K562 (cell line): ENCODE measurements at regions not wholly inside any gene's neighbourhood (a gene's known extent, or its start where the extent isn't known, plus 50 kb on each side); places are given as distances from the start of the nearest gene placed in this dataset.

Source experiments
- ATF3 ChIP-seq, 2 experiments: fragments of 450-650 bp in 1 of 2; sonication (generic) in 1 of 2; formaldehyde crosslinking in 1 of 2; IDR thresholded peaks in 1 of 2; conservative IDR thresholded peaks in 1 of 2; 2 replicates each; pipeline versions ENCODE4 v1.6.1 to v1.8.1; 2016 to 2023; ENCODE audit warnings: mild to moderate bottlenecking in 2 of 2, moderate library complexity in 2 of 2, inconsistent platforms in 1 of 2, missing genetic modification reagents in 1 of 2
- CREB1 ChIP-seq, 2 experiments: sonication (generic) in 1 of 2; formaldehyde crosslinking in 1 of 2; IDR thresholded peaks; 2 replicates each; pipeline versions ENCODE4 v1.6.1 to v1.8.0; 2012 to 2022; ENCODE audit warnings: inconsistent platforms in 1 of 2, mild to moderate bottlenecking in 1 of 2, missing genetic modification reagents in 1 of 2, moderate library complexity in 1 of 2
- FOXP4 ChIP-seq: sonication (generic); formaldehyde crosslinking; IDR thresholded peaks from 2 replicates; pipeline ENCODE4 v1.8.0; 2022; ENCODE audit warnings: mild to moderate bottlenecking, missing genetic modification reagents, borderline replicate concordance
- HCFC1 ChIP-seq: IDR thresholded peaks from 2 replicates; pipeline ENCODE4 v1.6.1; 2012; ENCODE audit warnings: low read depth, low read length, improper control_type of control experiment
- JUND ChIP-seq, 2 experiments: IDR thresholded peaks; 2 replicates in 1 of 2; 3 replicates in 1 of 2; pipeline ENCODE4 v1.6.1; 2011; ENCODE audit warnings: borderline replicate concordance in 2 of 2, low read depth in 2 of 2, low read length in 2 of 2, improper control_type of control experiment in 1 of 2, missing biosample characterization in 1 of 2, missing genetic modification characterization in 1 of 2, missing genetic modification reagents in 1 of 2
- KLF1 ChIP-seq: fragments of 450-650 bp; IDR thresholded peaks from 2 replicates; pipeline ENCODE4 v1.6.1; 2016; ENCODE audit warnings: missing genetic modification characterization, missing compliant biosample characterization
- MXI1 ChIP-seq: IDR thresholded peaks from 2 replicates; pipeline ENCODE4 v1.6.1; 2011; ENCODE audit warnings: low read depth, mild to moderate bottlenecking, improper control_type of control experiment, low read length
- PKNOX1 ChIP-seq: fragments of 450-650 bp; IDR thresholded peaks from 2 replicates; pipeline ENCODE4 v1.6.1; 2016
- TSHZ1 ChIP-seq: fragments of 250-450 bp; sonication (Bioruptor Pico); IDR thresholded peaks from 2 replicates; pipeline ENCODE4 v1.4.0; 2020; ENCODE audit warnings: mild to moderate bottlenecking, moderate library complexity

- TF ChIP-seq JUND (IDR thresholded peaks at IDR 0.05; ENCODE audit: borderline replicate concordance, low read depth, low read length) (no peak), JUND (tag; IDR thresholded peaks at IDR 0.05; ENCODE audit: borderline replicate concordance, low read depth, low read length) (no peak), HCFC1 (no peak), FOXP4 (CRISPR knock-in tag) (no peak), CREB1 (IDR thresholded peaks at IDR 0.05) (no peak), CREB1 (CRISPR knock-in tag; IDR thresholded peaks at IDR 0.05) (no peak), TSHZ1 (CRISPR knock-in tag) (no peak), MXI1 (no peak), KLF1 (tag) (no peak), PKNOX1 (no peak), ATF3 (IDR thresholded peaks at IDR 0.05) (no peak), ATF3 (CRISPR knock-in tag; conservative IDR thresholded peaks at IDR 0.05) (no peak)
These were observed 168.6 kb upstream of the RGMB start for GRCh38 chr5:98604721-98605425.
